BJ (cell line): ENCODE measurements at regions not wholly inside any gene's neighbourhood (a gene's known extent, or its start where the extent isn't known, plus 50 kb on each side); places are given as distances from the start of the nearest gene placed in this dataset.
"Not testable (repeated sequence)": the region's sequence is repeated elsewhere in the genome, so short reads cannot be mapped to it uniquely, and the experiment has no call there.

ENCODE experiments used
- CTCF ChIA-PET: fragments of 350-600 bp; formaldehyde crosslinking; extraction: SDS; loops from one replicate; lab custom pipeline; 2021; ENCODE audit warnings: antibody characterized with exemption, inconsistent platforms; lab: Yijun Ruan, JAX
- POLR2A ChIA-PET: fragments of 300-600 bp; sonication (Branson Sonifier 250); formaldehyde crosslinking; extraction: SDS; loops from one replicate; lab custom pipeline; 2021; ENCODE audit warnings: antibody characterized with exemption; lab: Charles Lee
- DNase-seq: peaks from one replicate; pipeline ENCODE4 v3.0.0-alpha.2; 2011; ENCODE audit warnings: low read depth
- H3K27me3 ChIP-seq: 2 replicates; pipeline ENCODE4 v1.6.0; 2011; ENCODE audit warnings: low read length; ENCODE audit not compliant: control insufficient read depth, insufficient read depth
- H3K36me3 ChIP-seq: 2 replicates; pipeline ENCODE4 v1.5.1; 2011; ENCODE audit warnings: low read length; ENCODE audit not compliant: control insufficient read depth, insufficient read depth
- H3K4me3 ChIP-seq: 2 replicates; pipeline ENCODE4 v1.5.1; 2011; ENCODE audit warnings: low read depth, mild to moderate bottlenecking, control low read depth, low read length
- CTCF ChIP-seq: IDR thresholded peaks from 2 replicates; pipeline ENCODE4 v1.5.1; 2011; ENCODE audit warnings: low read depth, mild to moderate bottlenecking, control low read depth, inconsistent platforms, low read length, moderate library complexity; ENCODE audit not compliant: insufficient read depth

- CTCF ChIA-PET: interaction anchor here (0.9 to 1.3 kb wide), 4 partner anchors 10 to 20 kb away, joined by 3 to 5 read pairs (median 4); no protein-coding TSS in a partner anchor
- POLR2A ChIA-PET: no interaction called here
- no peak for TF ChIP-seq CTCF
- Histone ChIP-seq H3K27me3 (no peaks in the 10 kb centered on the region), H3K36me3 (no peaks in the 10 kb centered on the region), H3K4me3 (no peak overlapping the region)
- no peak for DNase-seq
Measured at GRCh38 chr5:154702477-154702876, 52.7 kb upstream of the LARP1 start.

DNA sequence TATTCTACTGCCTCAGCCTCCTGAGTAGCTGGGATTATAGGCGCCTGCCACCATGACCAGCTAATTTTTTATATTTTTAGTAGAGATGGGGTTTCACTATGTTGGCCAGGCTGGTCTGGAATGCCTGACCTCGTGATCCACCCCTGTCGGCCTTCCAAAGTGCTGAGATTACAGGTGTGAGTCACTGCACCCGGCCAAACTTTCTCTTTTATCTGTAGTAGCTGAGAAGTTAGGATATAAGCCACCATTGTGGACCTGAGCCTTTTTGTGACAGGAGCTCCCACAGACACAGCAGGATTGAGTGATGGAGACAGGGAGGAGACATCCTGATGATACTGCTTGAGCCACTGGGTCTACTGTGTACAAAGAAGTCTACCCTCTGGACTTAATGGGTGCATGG lies 53.5 kb upstream of the LARP1 start:
- H3K36me3 ChIP-seq, POLR2A ChIA-PET, DNase-seq, H3K4me3 ChIP-seq, H3K27me3 ChIP-seq: not testable (repeated sequence)
- CTCF ChIA-PET: interaction anchor here (1.2 kb wide), 1 partner anchor 19 kb away, joined by 3 read pairs; no protein-coding TSS in a partner anchor

- CTCF ChIA-PET: interaction anchor here (1.2 kb wide), 1 partner anchor 19 kb away, joined by 3 read pairs; no protein-coding TSS in a partner anchor
- POLR2A ChIA-PET: no interaction called here
- TF ChIP-seq CTCF: no peak
- Histone ChIP-seq H3K27me3 (no peaks in the 10 kb centered on the region; the same call in 1 of the 2 replicates), H3K36me3 (no peaks in the 10 kb centered on the region), H3K4me3 (no peak overlapping the region)
- no peak for DNase-seq
Measured at GRCh38 chr5:154701181-154701580, 54.0 kb upstream of the LARP1 start.

GRCh38 chr5:154700289-154700928 lies 54.8 kb upstream of the LARP1 start:
- CTCF ChIA-PET, POLR2A ChIA-PET, H3K4me3 ChIP-seq, H3K36me3 ChIP-seq, H3K27me3 ChIP-seq, DNase-seq: not testable (repeated sequence)

DNA sequence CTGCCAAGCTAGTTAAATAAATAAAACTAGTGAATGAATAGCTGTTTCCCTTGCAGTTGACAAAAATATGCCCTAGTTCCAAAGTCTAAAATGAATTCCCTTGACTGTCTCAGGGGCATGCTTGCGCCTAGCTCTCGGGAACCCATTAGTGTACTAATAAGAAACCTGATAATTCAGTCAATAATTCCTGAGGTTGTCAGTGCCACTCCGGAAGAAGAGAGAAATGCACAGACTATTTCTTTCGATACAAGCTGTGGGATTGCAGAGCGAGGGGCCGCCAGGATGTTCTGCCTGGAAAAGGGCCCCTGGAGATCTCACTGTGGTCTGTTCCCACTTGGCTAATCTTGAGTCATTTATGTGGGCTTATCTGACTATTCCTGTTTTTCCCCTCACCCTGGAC lies 56.4 kb upstream of the LARP1 start:
- CTCF ChIA-PET: interaction anchor here (1.1 kb wide), 1 partner anchor 11 kb away, joined by 4 read pairs; no protein-coding TSS in a partner anchor
- no peak for TF ChIP-seq CTCF
- H3K36me3 ChIP-seq: no peaks in the 10 kb centered on the region
- DNase-seq: no peak
- POLR2A ChIA-PET: no interaction called here
- no peak overlapping the region for H3K4me3 ChIP-seq
- no peaks in the 10 kb centered on the region; the same call in 1 of the 2 replicates for H3K27me3 ChIP-seq

DNA sequence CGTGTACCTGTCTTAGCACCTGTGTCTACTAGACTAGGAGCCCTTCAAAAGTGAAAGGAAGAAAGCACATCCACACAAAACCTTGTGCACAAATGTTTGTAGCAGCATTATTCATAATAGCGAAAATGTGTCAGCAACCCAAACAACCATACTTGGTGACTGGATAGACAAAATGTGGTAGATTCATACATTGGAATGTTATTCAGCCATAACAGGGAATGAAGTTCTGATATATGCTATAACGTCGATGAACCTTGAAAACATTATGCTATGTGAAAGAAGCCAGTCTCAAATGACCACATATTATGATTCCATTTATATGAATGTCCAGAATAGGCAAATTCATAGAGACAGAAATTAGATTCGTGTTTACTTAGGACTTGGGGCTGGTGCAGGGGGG lies 57.8 kb upstream of the LARP1 start:
- CTCF ChIA-PET: no interaction called here

More for the DNA sequence above, 57.8 kb upstream of the LARP1 start:
- POLR2A ChIA-PET: no interaction called here
- H3K27me3 ChIP-seq: no peaks in the 10 kb centered on the region; the same call in 1 of the 2 replicates
- no peaks in the 10 kb centered on the region for H3K36me3 ChIP-seq
- DNase-seq: no peak
- TF ChIP-seq CTCF: no peak
- H3K4me3 ChIP-seq: no peak overlapping the region
